ENCODE measurements at regions not wholly inside any gene's neighbourhood (a gene's known extent, or its start where the extent isn't known, plus 50 kb on each side); places are given as distances from the start of the nearest gene placed in this dataset.

DNA sequence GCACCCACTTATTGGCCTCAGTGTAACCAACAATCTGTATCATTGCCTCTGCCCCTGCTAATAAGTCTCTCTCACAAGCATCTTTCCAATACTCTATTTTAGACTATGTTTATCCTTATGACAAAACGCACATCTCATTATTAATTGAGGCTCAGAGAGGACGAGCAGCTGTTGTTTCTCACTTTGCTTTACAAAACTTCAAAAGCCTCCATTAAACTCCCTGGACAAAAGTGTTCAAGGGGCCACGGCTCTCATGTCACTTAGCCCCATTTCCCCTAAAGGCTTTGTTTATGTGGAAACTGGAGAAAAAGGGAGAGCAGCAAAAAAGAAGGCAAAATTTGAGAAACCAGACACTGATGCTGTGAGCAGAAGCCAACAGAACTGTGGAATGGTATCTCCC, 180.0 kb upstream of the LNX1 start:
- no peaks in the 10 kb centered on the region for H4K20me1 ChIP-seq (ENCODE audit: control insufficient read depth, extremely low read depth, insufficient read depth, low read length)
- no peak overlapping the region for H3K9ac ChIP-seq (ENCODE audit: insufficient read depth, low read length)
- no peak overlapping the region for H3K4me3 ChIP-seq (replicated peaks in 1 of 4; ENCODE audit: control extremely low read depth in 1 of 4, insufficient read depth in 1 of 4, low read depth in 3 of 4, low read length in 4 of 4)
- H2AFZ ChIP-seq (ENCODE audit: low read length), result no peak overlapping the region
- no peak overlapping the region for H3K27ac ChIP-seq (ENCODE audit: insufficient read depth, low read length)
- no peaks in the 10 kb centered on the region for H3K36me3 ChIP-seq (ENCODE audit: control insufficient read depth, insufficient read depth, low read length)
- no peak overlapping the region for H3K4me2 ChIP-seq (ENCODE audit: extremely low read depth, insufficient read depth, low read length)
- peaks cover 2% of the 10 kb centered on the region for H3K4me1 ChIP-seq (ENCODE audit: control insufficient read depth, extremely low read depth, insufficient read depth, low read length)
- no peaks in the 10 kb centered on the region for H3K9me3 ChIP-seq (ENCODE audit: control insufficient read depth, insufficient read depth, low read depth, low read length)
- H3K79me2 ChIP-seq (ENCODE audit: control insufficient read depth, insufficient read depth, low read length), result no peaks in the 10 kb centered on the region
- TF ChIP-seq EZH2 (IDR thresholded peaks at IDR 0.05; ENCODE audit: low read length, missing control alignments) (no peak), CTCF (conservative IDR thresholded peaks at IDR 0.05 in 1 of 2, IDR thresholded peaks at IDR 0.05 in 1 of 2; ENCODE audit: low read depth in 1 of 2, low read length in 2 of 2) (no peak)
- DNase-seq (ENCODE audit: low read depth in 2 of 2), result peak in 1 of 2 donors; percentile 22
- no peaks in the 10 kb centered on the region for H3K27me3 ChIP-seq (ENCODE audit: control insufficient read depth, insufficient read depth, low read length)

GRCh38 chr4:53767482-53767881, 176.2 kb upstream of the LNX1 start:
- no peak overlapping the region for H2AFZ ChIP-seq (ENCODE audit: low read length)
- no peaks in the 10 kb centered on the region for H3K79me2 ChIP-seq (ENCODE audit: control insufficient read depth, insufficient read depth, low read length)
- peaks cover 26% of the 10 kb centered on the region for H3K4me1 ChIP-seq (ENCODE audit: control insufficient read depth, extremely low read depth, insufficient read depth, low read length)
- H3K27me3 ChIP-seq (ENCODE audit: control insufficient read depth, insufficient read depth, low read length), result no peaks in the 10 kb centered on the region
- H4K20me1 ChIP-seq (ENCODE audit: control insufficient read depth, extremely low read depth, insufficient read depth, low read length), result no peaks in the 10 kb centered on the region
- H3K4me3 ChIP-seq (replicated peaks in 1 of 4; ENCODE audit: control extremely low read depth in 1 of 4, insufficient read depth in 1 of 4, low read depth in 3 of 4, low read length in 4 of 4), result no peak overlapping the region
- no peak overlapping the region for H3K4me2 ChIP-seq (ENCODE audit: extremely low read depth, insufficient read depth, low read length)
- no peak overlapping the region for H3K9ac ChIP-seq (ENCODE audit: insufficient read depth, low read length)
- H3K36me3 ChIP-seq (ENCODE audit: control insufficient read depth, insufficient read depth, low read length), result no peaks in the 10 kb centered on the region
- no peak overlapping the region for H3K27ac ChIP-seq (ENCODE audit: insufficient read depth, low read length)
- H3K9me3 ChIP-seq (ENCODE audit: control insufficient read depth, insufficient read depth, low read depth, low read length), result no peaks in the 10 kb centered on the region
- DNase-seq (ENCODE audit: low read depth in 2 of 2), result peak; percentile 75 to 95
- no peak for TF ChIP-seq EZH2 (IDR thresholded peaks at IDR 0.05; ENCODE audit: low read length, missing control alignments)
- no peak for TF ChIP-seq CTCF (conservative IDR thresholded peaks at IDR 0.05 in 1 of 2, IDR thresholded peaks at IDR 0.05 in 1 of 2; ENCODE audit: low read depth in 1 of 2, low read length in 2 of 2)

DNA sequence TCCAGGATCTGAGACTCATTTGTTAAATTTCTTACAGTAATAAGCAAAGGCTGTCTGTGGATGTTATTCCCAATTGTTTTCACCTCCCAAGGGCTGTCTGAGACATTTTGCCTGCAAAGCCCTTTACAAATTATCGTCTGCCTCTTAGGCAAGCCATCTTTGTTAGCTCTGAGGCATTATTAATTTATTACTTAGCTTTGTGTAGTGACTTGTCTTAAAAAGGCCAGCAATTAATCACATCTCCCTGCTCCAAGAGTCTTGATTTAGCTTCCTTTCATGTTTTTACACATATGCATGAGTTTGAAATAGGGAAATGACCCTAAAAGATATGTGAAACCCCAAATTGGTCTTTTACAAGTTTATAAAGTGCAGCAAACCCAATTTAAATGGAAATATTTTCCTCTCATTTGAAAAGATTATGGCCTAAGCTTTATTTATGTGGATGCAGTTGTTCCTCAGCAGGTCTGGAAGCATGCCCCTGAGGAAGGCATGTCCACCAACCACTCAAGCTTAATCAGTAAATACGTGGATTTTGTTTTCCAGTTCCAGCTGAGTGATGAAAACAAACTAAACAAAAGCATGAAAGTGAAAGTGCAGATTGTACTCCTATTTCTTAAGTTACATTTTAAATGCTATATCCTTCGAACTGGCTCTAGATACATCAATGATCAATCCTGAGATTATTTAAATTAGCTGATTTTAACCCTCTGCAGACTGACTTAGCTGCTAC, 173.6 kb upstream of the LNX1 start:
- TF ChIP-seq CTCF (conservative IDR thresholded peaks at IDR 0.05 in 1 of 2, IDR thresholded peaks at IDR 0.05 in 1 of 2; ENCODE audit: low read depth in 1 of 2, low read length in 2 of 2), result no peak
- Histone ChIP-seq H3K27ac (ENCODE audit: insufficient read depth, low read length) (peak overlapping the region; percentile 63), H3K4me1 (ENCODE audit: control insufficient read depth, extremely low read depth, insufficient read depth, low read length) (peaks cover 26% of the 10 kb centered on the region), H3K27me3 (ENCODE audit: control insufficient read depth, insufficient read depth, low read length) (no peaks in the 10 kb centered on the region), H3K36me3 (ENCODE audit: control insufficient read depth, insufficient read depth, low read length) (no peaks in the 10 kb centered on the region), H4K20me1 (ENCODE audit: control insufficient read depth, extremely low read depth, insufficient read depth, low read length) (no peaks in the 10 kb centered on the region), H3K9me3 (ENCODE audit: control insufficient read depth, insufficient read depth, low read depth, low read length) (no peaks in the 10 kb centered on the region), H3K79me2 (ENCODE audit: control insufficient read depth, insufficient read depth, low read length) (no peaks in the 10 kb centered on the region), H3K9ac (ENCODE audit: insufficient read depth, low read length) (no peak overlapping the region), H2AFZ (ENCODE audit: low read length) (peak overlapping the region; percentile 40), H3K4me3 (replicated peaks in 1 of 4; ENCODE audit: control extremely low read depth in 1 of 4, insufficient read depth in 1 of 4, low read depth in 3 of 4, low read length in 4 of 4) (peak overlapping the region in 2 of 4 experiments; percentile 4 to 17), H3K4me2 (ENCODE audit: extremely low read depth, insufficient read depth, low read length) (peak overlapping the region; percentile 93)
- peak; percentile 31 to 60 for DNase-seq (ENCODE audit: low read depth in 2 of 2)
